ENCODE measurements at regions not wholly inside any gene's neighbourhood (a gene's known extent, or its start where the extent isn't known, plus 50 kb on each side); places are given as distances from the start of the nearest gene placed in this dataset.

DNA sequence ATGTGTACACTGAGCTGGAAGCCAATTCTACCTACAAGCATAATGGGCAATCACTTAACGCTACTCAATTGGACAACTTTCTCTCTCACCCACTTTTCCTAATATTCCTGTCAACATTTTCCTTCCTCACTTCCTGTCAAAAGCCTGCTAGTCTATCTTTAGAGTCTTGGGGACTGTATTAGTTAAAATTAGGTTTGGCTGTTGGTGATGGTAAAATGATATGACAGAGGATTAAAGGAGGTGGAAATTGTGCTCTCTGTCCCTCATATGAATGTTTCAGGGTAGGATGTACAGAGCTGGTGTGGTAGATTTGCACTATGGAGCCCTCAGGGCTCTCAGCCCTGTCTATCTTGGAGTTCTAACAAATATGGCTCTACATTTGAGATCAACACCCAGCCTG is 129.7 kb downstream of the CEP57L1 start:
- DNase-seq = no peak

DNA sequence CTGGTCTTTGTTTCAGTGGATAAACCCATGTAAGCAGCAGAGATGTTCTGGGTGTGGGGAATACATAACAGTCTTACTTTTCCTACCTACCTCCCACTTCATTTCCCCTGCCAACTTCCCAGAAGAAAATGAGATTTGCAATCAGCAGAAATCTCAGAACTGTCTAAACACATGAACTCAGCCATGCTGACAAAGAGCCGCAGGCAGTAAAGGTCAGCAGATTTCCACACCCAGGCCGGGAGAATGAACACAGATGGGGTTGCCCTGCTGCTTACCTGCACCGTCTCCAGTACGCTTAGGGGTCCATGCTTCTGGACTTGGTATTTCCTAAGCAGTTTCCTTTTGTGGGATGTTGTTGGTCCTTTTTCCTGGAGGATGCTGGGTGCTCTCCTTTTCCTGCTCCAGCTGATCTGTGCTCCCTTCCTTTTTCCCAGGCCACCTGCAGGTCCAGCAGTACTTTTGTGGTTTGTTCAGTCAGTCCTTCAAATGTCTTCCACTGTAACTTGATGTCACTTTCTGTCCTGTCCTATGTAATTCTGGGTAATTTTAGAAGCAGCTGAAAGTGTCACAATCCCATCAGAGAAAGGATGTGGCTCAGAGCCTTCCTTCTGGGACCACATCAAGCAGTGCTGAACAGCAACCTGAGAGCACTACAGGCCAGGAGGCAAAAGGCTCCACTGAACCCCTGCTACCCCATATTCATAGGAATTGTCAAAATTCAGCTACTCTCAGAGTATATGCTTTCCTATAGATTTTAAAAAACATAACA is 129.0 kb downstream of the CEP57L1 start:
- no peak for DNase-seq

DNA sequence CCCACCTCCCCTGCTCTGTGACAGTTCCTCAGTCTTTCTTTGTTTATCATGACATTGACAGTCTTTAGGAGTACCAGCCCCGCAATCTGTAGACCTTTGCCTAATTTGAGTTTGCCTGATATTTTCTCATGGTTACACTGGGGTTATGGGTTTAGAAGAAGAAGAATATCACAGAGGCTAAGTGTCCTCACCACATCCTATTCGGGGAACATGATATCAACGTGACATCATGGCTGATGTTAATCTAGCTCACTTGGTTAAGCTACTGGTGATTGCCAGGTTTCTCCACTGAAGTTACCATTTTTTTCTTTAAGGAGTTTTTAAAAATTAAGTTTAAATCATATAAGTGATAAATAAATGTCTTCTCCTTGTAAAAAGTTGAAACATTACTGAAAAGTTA is 127.5 kb downstream of the CEP57L1 start:
- DNase-seq = no peak

DNA sequence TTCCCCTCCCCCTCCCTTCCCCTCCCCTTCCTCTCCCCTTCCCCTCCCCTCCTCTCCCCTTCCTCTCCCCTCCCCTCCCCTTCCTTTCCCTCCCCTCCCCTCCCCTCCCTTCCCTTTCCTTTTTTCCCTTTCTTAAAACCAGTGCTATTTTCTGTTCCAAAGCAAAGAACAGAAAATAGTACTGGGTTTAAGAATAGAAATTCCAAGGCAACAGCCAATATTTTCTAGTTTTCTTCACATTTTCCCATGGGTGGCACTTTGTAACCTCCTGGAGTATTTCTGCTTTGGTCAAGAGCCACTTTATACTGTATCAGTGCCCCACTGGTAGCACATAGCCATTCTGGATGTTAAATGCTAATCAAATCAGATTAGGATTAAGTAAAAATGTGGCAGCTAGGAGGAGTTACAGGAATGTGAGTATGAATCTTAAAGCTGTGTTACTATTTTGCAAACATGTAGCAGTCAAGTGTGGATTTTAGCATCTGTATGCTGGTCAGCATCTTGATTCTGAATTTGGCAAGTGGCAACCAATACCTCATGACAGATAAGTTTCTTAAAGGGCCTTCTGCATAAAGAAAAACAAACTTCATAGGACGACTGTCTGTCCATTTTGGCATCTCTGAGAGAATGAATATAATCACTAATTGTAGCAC is 126.4 kb downstream of the CEP57L1 start:
- no peak for DNase-seq

Data from NCI-H526 treated with DMSO at 0.1 percent for 48 hours (cell line).